NB4 (cell line): ENCODE measurements at regions not wholly inside any gene's neighbourhood (a gene's known extent, or its start where the extent isn't known, plus 50 kb on each side); places are given as distances from the start of the nearest gene placed in this dataset.

Source experiments
- DNase-seq: peaks from one replicate; pipeline ENCODE4 v3.0.0; 2010; ENCODE audit warnings: low read depth
- H3K4me3 ChIP-seq: one replicate; pipeline ENCODE4 v1.5.1; 2011; ENCODE audit warnings: mild to moderate bottlenecking, low read depth, low read length, moderate library complexity
- MAX ChIP-seq: IDR thresholded peaks from 2 replicates; pipeline ENCODE4 v1.6.1; 2011; ENCODE audit warnings: low read depth, low read length
- MYC ChIP-seq: IDR thresholded peaks from 2 replicates; pipeline ENCODE4 v1.6.1; 2011; ENCODE audit warnings: low read depth, low read length
- POLR2A ChIP-seq: IDR thresholded peaks from 2 replicates; pipeline ENCODE4 v1.6.1; 2011; ENCODE audit warnings: mild to moderate bottlenecking; ENCODE audit not compliant: insufficient read length; ENCODE audit errors: extremely low read depth
- TF ChIP-seq, protein P1 (sequence below): IDR thresholded peaks from one replicate; pipeline ENCODE4 v1.5.1; 2012; ENCODE audit warnings: low read depth, low read length

DNA sequence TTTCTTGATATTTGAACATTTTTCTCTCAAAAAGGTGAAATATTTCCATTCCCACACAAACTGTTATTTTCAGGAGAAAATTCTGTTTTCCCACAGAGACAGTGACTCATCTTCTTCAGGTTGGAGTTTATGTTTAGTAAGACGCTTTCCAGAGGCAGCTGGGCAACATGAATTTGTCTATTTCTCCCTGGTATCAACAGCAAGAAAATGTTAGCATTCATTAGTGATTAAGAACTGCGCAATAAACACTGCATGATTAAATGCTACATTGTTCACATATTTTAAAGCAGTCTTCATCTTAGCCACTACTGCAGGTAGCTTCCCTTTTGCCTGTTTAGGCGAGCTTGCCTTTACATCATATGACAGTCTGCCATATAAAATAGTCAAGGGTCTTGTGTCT lies 295.7 kb downstream of the C6orf118 start:
- no peak overlapping the region for H3K4me3 ChIP-seq
- no peak for DNase-seq
- TF ChIP-seq MAX, result no peak
- TF ChIP-seq MYC, result no peak
- TF ChIP-seq, protein P1, sequence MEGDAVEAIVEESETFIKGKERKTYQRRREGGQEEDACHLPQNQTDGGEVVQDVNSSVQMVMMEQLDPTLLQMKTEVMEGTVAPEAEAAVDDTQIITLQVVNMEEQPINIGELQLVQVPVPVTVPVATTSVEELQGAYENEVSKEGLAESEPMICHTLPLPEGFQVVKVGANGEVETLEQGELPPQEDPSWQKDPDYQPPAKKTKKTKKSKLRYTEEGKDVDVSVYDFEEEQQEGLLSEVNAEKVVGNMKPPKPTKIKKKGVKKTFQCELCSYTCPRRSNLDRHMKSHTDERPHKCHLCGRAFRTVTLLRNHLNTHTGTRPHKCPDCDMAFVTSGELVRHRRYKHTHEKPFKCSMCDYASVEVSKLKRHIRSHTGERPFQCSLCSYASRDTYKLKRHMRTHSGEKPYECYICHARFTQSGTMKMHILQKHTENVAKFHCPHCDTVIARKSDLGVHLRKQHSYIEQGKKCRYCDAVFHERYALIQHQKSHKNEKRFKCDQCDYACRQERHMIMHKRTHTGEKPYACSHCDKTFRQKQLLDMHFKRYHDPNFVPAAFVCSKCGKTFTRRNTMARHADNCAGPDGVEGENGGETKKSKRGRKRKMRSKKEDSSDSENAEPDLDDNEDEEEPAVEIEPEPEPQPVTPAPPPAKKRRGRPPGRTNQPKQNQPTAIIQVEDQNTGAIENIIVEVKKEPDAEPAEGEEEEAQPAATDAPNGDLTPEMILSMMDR, result no peak
- no peak for TF ChIP-seq POLR2A

DNA sequence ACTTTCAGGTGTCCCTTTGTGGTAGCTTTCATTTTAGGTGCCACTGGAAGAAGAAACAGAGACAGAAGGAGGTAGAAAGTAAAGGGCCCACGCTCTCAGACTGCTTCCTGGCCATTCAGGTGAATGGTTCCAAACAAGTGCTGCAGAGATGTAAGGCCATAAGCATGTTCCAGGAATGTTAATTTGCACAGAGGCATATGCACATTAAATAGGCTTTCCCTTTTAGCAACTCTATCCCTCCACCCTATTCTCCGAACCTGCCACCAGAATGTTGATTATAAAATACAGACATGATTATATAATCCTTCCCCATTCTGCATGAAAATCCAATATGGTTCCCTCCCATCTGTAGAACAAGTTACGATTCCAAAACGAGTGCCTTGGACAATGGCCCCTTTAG lies 297.2 kb downstream of the C6orf118 start:
- TF ChIP-seq POLR2A (no peak), MAX (no peak), MYC (no peak)
- TF ChIP-seq, protein P1, result no peak
- H3K4me3 ChIP-seq, result no peak overlapping the region
- DNase-seq, result no peak

GRCh38 chr6:165010556-165011535 lies 298.6 kb downstream of the C6orf118 start:
- DNase-seq, result no peak
- TF ChIP-seq, protein P1, result no peak
- TF ChIP-seq MAX (no peak), POLR2A (no peak), MYC (no peak)
- H3K4me3 ChIP-seq, result no peak overlapping the region

- DNase-seq, result no peak
- TF ChIP-seq MYC, result no peak
- no peak for TF ChIP-seq MAX
- TF ChIP-seq POLR2A, result no peak
- TF ChIP-seq, protein P1, result no peak
- no peak overlapping the region for H3K4me3 ChIP-seq
Observed at GRCh38 chr6:165008971-165009370, 300.4 kb downstream of the C6orf118 start.

- no peak overlapping the region for H3K4me3 ChIP-seq
- DNase-seq, result no peak
- no peak for TF ChIP-seq MYC
- TF ChIP-seq POLR2A, result no peak
- TF ChIP-seq MAX, result no peak
- TF ChIP-seq, protein P1, result no peak
Observed at GRCh38 chr6:165002866-165003265, 306.5 kb downstream of the C6orf118 start.
